ENCODE measurements at regions not wholly inside any gene's neighbourhood (a gene's known extent, or its start where the extent isn't known, plus 50 kb on each side); places are given as distances from the start of the nearest gene placed in this dataset.
A peak's percentile ranks its signal among the peaks of the same experiment; 100 is the strongest.

DNA sequence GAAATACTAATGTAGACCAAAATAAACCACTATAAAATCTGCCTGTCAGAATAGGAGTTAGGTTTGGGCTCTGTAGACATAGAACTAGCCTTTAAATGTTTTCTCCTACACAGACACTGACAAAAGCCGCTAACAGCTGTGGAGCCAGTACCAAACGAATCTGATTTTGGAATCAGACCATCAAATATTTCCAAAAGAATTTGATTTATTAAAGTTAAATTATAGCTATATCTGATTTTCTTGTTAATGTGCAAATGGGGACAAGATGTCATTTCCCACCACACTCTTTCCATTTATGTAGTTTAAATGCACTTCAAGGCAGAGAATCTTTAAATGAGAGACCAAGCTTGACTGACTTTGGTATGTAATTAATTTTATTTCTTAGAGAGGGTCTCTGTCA lies 343.4 kb upstream of the FIGN start:
- H3K4me3 ChIP-seq, result no peak overlapping the region
- no peaks in the 10 kb centered on the region for H3K4me1 ChIP-seq
- no peaks in the 10 kb centered on the region for H3K27me3 ChIP-seq (replicated peaks in 1 of 7)
- H3K9me3 ChIP-seq, result no peaks in the 10 kb centered on the region
- intact Hi-C loops (cut with DNase I; ENCODE audit: low total_unique reads), result no loop called here
- DNase-seq, result no peak
- 52 to 75% (median 72%) methylated on average over 2 of the region's 2 CpGs for WGBS, 5 donors
- no peaks in the 10 kb centered on the region for H3K36me3 ChIP-seq
- H3K27ac ChIP-seq, result peak overlapping the region in 1 of 8 donors; percentile 15
- TF ChIP-seq POLR2AphosphoS5 (IDR thresholded peaks at IDR 0.05) (no peak), POLR2A (IDR thresholded peaks at IDR 0.05) (no peak)
- TF ChIP-seq, protein P1, sequence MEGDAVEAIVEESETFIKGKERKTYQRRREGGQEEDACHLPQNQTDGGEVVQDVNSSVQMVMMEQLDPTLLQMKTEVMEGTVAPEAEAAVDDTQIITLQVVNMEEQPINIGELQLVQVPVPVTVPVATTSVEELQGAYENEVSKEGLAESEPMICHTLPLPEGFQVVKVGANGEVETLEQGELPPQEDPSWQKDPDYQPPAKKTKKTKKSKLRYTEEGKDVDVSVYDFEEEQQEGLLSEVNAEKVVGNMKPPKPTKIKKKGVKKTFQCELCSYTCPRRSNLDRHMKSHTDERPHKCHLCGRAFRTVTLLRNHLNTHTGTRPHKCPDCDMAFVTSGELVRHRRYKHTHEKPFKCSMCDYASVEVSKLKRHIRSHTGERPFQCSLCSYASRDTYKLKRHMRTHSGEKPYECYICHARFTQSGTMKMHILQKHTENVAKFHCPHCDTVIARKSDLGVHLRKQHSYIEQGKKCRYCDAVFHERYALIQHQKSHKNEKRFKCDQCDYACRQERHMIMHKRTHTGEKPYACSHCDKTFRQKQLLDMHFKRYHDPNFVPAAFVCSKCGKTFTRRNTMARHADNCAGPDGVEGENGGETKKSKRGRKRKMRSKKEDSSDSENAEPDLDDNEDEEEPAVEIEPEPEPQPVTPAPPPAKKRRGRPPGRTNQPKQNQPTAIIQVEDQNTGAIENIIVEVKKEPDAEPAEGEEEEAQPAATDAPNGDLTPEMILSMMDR (IDR thresholded peaks at IDR 0.05 in 8 of 11, conservative IDR thresholded peaks at IDR 0.05 in 3 of 11), result no peak

DNA sequence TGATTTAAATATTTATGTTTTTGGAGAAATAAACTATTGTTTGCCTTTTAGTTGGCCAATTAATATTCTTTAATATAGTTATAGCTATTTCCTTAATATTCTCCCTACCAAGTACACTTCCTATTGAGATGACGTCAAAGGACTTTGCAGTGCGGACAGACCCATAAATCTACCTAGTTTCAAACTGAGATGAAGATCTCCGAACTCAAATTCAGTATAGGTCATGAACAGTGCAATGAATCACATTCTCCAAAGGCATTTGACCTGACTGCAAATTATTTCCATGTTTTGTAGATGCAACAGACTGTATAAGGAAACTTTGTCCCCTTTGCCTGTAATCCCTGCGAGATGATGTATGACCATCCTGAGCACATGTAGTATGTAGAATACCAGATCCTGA lies 342.6 kb upstream of the FIGN start:
- intact Hi-C loops (cut with DNase I; ENCODE audit: low total_unique reads), result no loop called here
- H3K4me3 ChIP-seq, result no peak overlapping the region

DNA sequence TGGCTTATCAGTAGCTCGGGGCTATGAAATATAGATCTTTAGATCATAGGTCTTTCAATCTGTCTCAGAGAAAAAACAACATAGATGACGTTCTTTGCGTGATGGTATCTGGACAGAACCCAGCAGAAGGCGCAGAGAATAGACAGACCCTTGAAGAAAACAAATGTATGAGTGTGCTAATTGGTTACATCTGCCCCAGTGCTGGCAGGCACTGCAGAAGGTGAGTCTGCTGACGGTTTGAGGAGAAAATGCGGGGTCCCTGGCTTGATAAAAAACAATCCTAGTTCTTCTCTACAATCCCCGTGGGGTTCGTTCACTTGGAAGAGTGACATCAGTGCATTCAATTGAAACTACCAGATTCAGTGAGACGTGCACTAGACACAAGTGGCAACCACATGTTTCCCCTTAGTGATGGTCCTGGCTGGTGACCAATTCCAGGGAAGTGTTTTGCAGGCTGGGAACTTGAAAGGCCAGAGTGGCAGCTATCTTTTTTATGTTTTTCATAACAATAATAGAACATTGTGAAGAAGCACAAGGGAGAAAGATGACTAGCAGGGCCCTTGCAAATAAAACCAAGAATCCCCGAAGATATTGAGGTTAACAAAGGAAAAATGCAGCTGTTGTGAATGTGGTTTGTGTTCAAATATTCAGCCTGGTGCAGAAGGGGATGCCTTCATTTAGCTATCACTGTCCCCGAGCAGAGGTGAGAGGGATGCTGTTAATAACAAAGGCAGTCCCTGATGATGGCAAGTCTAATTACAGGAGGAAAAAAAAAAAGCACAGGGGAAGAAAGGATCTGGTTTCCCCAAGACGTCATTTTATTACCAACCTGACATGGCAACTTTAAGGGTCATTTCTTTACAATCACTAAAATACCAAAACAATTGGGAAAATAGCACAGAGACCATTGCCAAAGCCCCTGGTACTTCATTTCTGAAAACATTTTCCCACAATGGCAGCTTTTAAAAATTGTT lies 337.6 kb upstream of the FIGN start:
- Histone ChIP-seq H3K4me3 (no peak overlapping the region), H3K27me3 (replicated peaks in 1 of 7) (no peaks in the 10 kb centered on the region), H3K4me1 (no peaks in the 10 kb centered on the region), H3K36me3 (no peaks in the 10 kb centered on the region), H3K27ac (no peak overlapping the region), H3K9me3 (no peaks in the 10 kb centered on the region)
- intact Hi-C loops (cut with DNase I; ENCODE audit: low total_unique reads), result no loop called here
- 68 to 74% (median 71%) methylated on average over 12 of the region's 12 CpGs for WGBS, 5 donors
- DNase-seq, result no peak
- TF ChIP-seq POLR2A (IDR thresholded peaks at IDR 0.05), result no peak
- TF ChIP-seq, protein P1 (IDR thresholded peaks at IDR 0.05 in 8 of 11, conservative IDR thresholded peaks at IDR 0.05 in 3 of 11), result no peak
- TF ChIP-seq POLR2AphosphoS5 (IDR thresholded peaks at IDR 0.05), result no peak

More for the DNA sequence above, 342.6 kb upstream of the FIGN start:
- TF ChIP-seq, protein P1 (IDR thresholded peaks at IDR 0.05 in 8 of 11, conservative IDR thresholded peaks at IDR 0.05 in 3 of 11), result no peak
- TF ChIP-seq POLR2AphosphoS5 (IDR thresholded peaks at IDR 0.05) (no peak), POLR2A (IDR thresholded peaks at IDR 0.05) (no peak)
- Histone ChIP-seq H3K4me1 (no peaks in the 10 kb centered on the region), H3K9me3 (no peaks in the 10 kb centered on the region), H3K27ac (no peak overlapping the region), H3K27me3 (replicated peaks in 1 of 7) (no peaks in the 10 kb centered on the region), H3K36me3 (no peaks in the 10 kb centered on the region)
- 68 to 81% (median 73%) methylated on average over 4 of the region's 4 CpGs for WGBS, 5 donors
- no peak for DNase-seq

GRCh38 chr2:164069540-164069939 lies 333.7 kb upstream of the FIGN start:
- H3K4me3 ChIP-seq, result no peak overlapping the region
- intact Hi-C loops (cut with DNase I; ENCODE audit: low total_unique reads), result no loop called here

More at GRCh38 chr2:164069540-164069939, 333.7 kb upstream of the FIGN start:
- H3K36me3 ChIP-seq, result no peaks in the 10 kb centered on the region
- H3K4me1 ChIP-seq, result no peaks in the 10 kb centered on the region
- TF ChIP-seq POLR2AphosphoS5 (IDR thresholded peaks at IDR 0.05) (no peak), POLR2A (IDR thresholded peaks at IDR 0.05) (no peak)
- TF ChIP-seq, protein P1 (IDR thresholded peaks at IDR 0.05 in 8 of 11, conservative IDR thresholded peaks at IDR 0.05 in 3 of 11), result no peak
- H3K9me3 ChIP-seq, result no peaks in the 10 kb centered on the region
- 79 to 94% (median 81%) methylated on average over 1 of the region's 1 CpG for WGBS, 5 donors
- no peak for DNase-seq
- H3K27ac ChIP-seq, result no peak overlapping the region
- H3K27me3 ChIP-seq (replicated peaks in 1 of 7), result no peaks in the 10 kb centered on the region

Data from spleen (tissue), 11 donors.